ENCODE measurements at regions not wholly inside any gene's neighbourhood (a gene's known extent, or its start where the extent isn't known, plus 50 kb on each side); places are given as distances from the start of the nearest gene placed in this dataset.

GRCh38 chr13:63999614-64000305 is 2584.1 kb upstream of the PCDH20 start:
- no peak for TF ChIP-seq CTCF (IDR thresholded peaks at IDR 0.05)
- TF ChIP-seq POLR2A (IDR thresholded peaks at IDR 0.05): no peak
- H3K4me1 ChIP-seq: no peaks in the 10 kb centered on the region
- no peaks in the 10 kb centered on the region for H3K36me3 ChIP-seq
- H3K4me3 ChIP-seq (replicated peaks in 1 of 3): no peak overlapping the region
- no peak for DNase-seq
- H3K27me3 ChIP-seq: no peaks in the 10 kb centered on the region
- intact Hi-C loops (cut with DNase I): no loop called here
- no peak overlapping the region for H3K27ac ChIP-seq
- 90 to 94% methylated on average over 3 of the region's 3 CpGs for WGBS, 2 donors
- no peaks in the 10 kb centered on the region for H3K9me3 ChIP-seq

GRCh38 chr13:63983366-63983765 is 2567.7 kb upstream of the PCDH20 start:
- no peak for TF ChIP-seq CTCF (IDR thresholded peaks at IDR 0.05)
- TF ChIP-seq POLR2A (IDR thresholded peaks at IDR 0.05): no peak
- H3K4me1 ChIP-seq: no peaks in the 10 kb centered on the region
- no peak overlapping the region for H3K27ac ChIP-seq
- no peak for DNase-seq
- no peaks in the 10 kb centered on the region for H3K27me3 ChIP-seq
- H3K36me3 ChIP-seq: no peaks in the 10 kb centered on the region
- no peak overlapping the region for H3K4me3 ChIP-seq (replicated peaks in 1 of 3)
- no peaks in the 10 kb centered on the region for H3K9me3 ChIP-seq
- WGBS, 2 donors: 68 to 87% methylated on average over 1 of the region's 1 CpG
- intact Hi-C loops (cut with DNase I): no loop called here

- no peak for TF ChIP-seq POLR2A (IDR thresholded peaks at IDR 0.05)
- TF ChIP-seq CTCF (IDR thresholded peaks at IDR 0.05): no peak
- H3K9me3 ChIP-seq: no peaks in the 10 kb centered on the region
- H3K36me3 ChIP-seq: no peaks in the 10 kb centered on the region
- no peaks in the 10 kb centered on the region for H3K27me3 ChIP-seq
- H3K4me1 ChIP-seq: no peaks in the 10 kb centered on the region
- H3K4me3 ChIP-seq (replicated peaks in 1 of 3): no peak overlapping the region
- H3K27ac ChIP-seq: no peak overlapping the region
- intact Hi-C loops (cut with DNase I): no loop called here
- no peak for DNase-seq
These were observed 2564.3 kb upstream of the PCDH20 start for GRCh38 chr13:63979951-63980350.

GRCh38 chr13:63972328-63972727 is 2556.7 kb upstream of the PCDH20 start:
- 78 to 80% methylated on average over 2 of the region's 2 CpGs for WGBS, 2 donors
- H3K36me3 ChIP-seq: no peaks in the 10 kb centered on the region

More at GRCh38 chr13:63972328-63972727, 2556.7 kb upstream of the PCDH20 start:
- Histone ChIP-seq H3K4me1 (no peaks in the 10 kb centered on the region), H3K27ac (no peak overlapping the region), H3K27me3 (no peaks in the 10 kb centered on the region), H3K9me3 (no peaks in the 10 kb centered on the region), H3K4me3 (replicated peaks in 1 of 3) (no peak overlapping the region)
- no peak for TF ChIP-seq POLR2A (IDR thresholded peaks at IDR 0.05)
- TF ChIP-seq CTCF (IDR thresholded peaks at IDR 0.05): no peak
- intact Hi-C loops (cut with DNase I): no loop called here
- no peak for DNase-seq
